K562 (cell line): ENCODE measurements at regions not wholly inside any gene's neighbourhood (a gene's known extent, or its start where the extent isn't known, plus 50 kb on each side); places are given as distances from the start of the nearest gene placed in this dataset.

ENCODE experiments used
- ATAC-seq: fragments of 200-7000 bp; cut with Tn5 transposase; 3 replicates; pipeline ENCODE4 v1.9.1; 2020; ENCODE audit warnings: moderate library complexity
- BruUV-seq: library from RNA; stranded (reverse); fragments of 400-500 nt; replicated peaks from 2 replicates; lab custom pipeline; 2021; lab: Mats Ljungman, UMichigan
- CTCF ChIA-PET: fragments of 300-600 bp; formaldehyde crosslinking; extraction: SDS; loops from one replicate; lab custom pipeline; 2021; ENCODE audit warnings: low intra/inter-chr PET ratio; lab: Yijun Ruan, JAX
- POLR2A ChIA-PET: fragments of 300-600, 350-650 bp; sonication (Branson Sonifier 250); formaldehyde crosslinking; extraction: SDS; loops from one replicate; lab custom pipeline; 2021; ENCODE audit warnings: antibody characterized with exemption, inconsistent platforms; lab: Yijun Ruan, JAX
- DNase-seq, 4 experiments: peaks; one replicate each; pipeline versions ENCODE4 v3.0.0 to v3.0.0-alpha.2; 2011 to 2018; ENCODE audit warnings: low spot score in 3 of 4, mixed read lengths in 3 of 4; ENCODE audit errors: extremely low read depth in 1 of 4
- FAIRE-seq: peaks from 2 replicates; lab custom pipeline; 2011; peaks lifted over from hg19 to GRCh38; lab: Jason Lieb, UNC
- H2AFZ ChIP-seq: 2 replicates; pipeline ENCODE4 v1.6.0; 2011; ENCODE audit warnings: low read depth, low read length, control low read depth, inconsistent platforms
- H3K27ac ChIP-seq: fragments of 200-600 bp; 3 replicates; pipeline ENCODE4 v1.8.0; 2011; ENCODE audit warnings: low read depth, mild to moderate bottlenecking, control low read depth, inconsistent platforms, low read length, moderate library complexity, mixed read lengths; ENCODE audit errors: extremely low read depth
- H3K27me3 ChIP-seq, 2 experiments: fragments of 300-600 bp in 1 of 2; 2 replicates in 1 of 2; 3 replicates in 1 of 2; pipeline versions ENCODE4 v1.6.0 to v1.8.0; 2011; ENCODE audit warnings: inconsistent platforms in 2 of 2, low read length in 2 of 2, mild to moderate bottlenecking in 1 of 2, mixed read lengths in 1 of 2, moderate library complexity in 1 of 2; ENCODE audit not compliant: control insufficient read depth in 2 of 2, insufficient read depth in 2 of 2
- H3K36me3 ChIP-seq: fragments of 300-600 bp; 3 replicates; pipeline ENCODE4 v1.8.0; 2011; ENCODE audit warnings: mild to moderate bottlenecking, low read length, inconsistent platforms; ENCODE audit not compliant: control insufficient read depth, insufficient read depth
- H3K4me1 ChIP-seq, 2 experiments: fragments of 200-600 bp in 1 of 2; replicated peaks in 1 of 2; 2 replicates in 1 of 2; 3 replicates in 1 of 2; pipeline versions ENCODE4 v1.5.1 to v1.8.0; 2011; ENCODE audit warnings: inconsistent platforms in 2 of 2, low read length in 2 of 2, mild to moderate bottlenecking in 1 of 2, mixed read lengths in 1 of 2, moderate library complexity in 1 of 2; ENCODE audit not compliant: control insufficient read depth in 2 of 2, insufficient read depth in 2 of 2
- H3K4me2 ChIP-seq: 2 replicates; pipeline ENCODE4 v1.6.1; 2011; ENCODE audit warnings: low read length, control low read depth, inconsistent platforms, mixed read lengths; ENCODE audit not compliant: insufficient read depth
- H3K4me3 ChIP-seq: fragments of 200-600 bp; sonication (generic), shearing (Covaris generic); 2 replicates; pipeline ENCODE4 v1.5.1; 2016; ENCODE audit warnings: control low read depth, inconsistent platforms
- H3K79me2 ChIP-seq: fragments of 200-600 bp; 3 replicates; pipeline ENCODE4 v1.8.0; 2011; ENCODE audit warnings: low read length, inconsistent platforms; ENCODE audit not compliant: control insufficient read depth, insufficient read depth
- H3K9ac ChIP-seq, 2 experiments: 2 replicates each; pipeline versions ENCODE4 v1.6.0 to v1.6.1; 2011; ENCODE audit warnings: low read depth in 2 of 2, low read length in 2 of 2, control low read depth in 1 of 2, inconsistent platforms in 1 of 2, mild to moderate bottlenecking in 1 of 2, mixed read lengths in 1 of 2; ENCODE audit not compliant: insufficient read depth in 1 of 2
- H3K9me1 ChIP-seq: one replicate; pipeline ENCODE4 v1.6.0; 2011; ENCODE audit warnings: inconsistent platforms, mild to moderate bottlenecking, low read length, moderate library complexity; ENCODE audit not compliant: control insufficient read depth, insufficient read depth
- H3K9me3 ChIP-seq: replicated peaks from 2 replicates; pipeline ENCODE4 v1.5.1; 2011; ENCODE audit warnings: low read depth, low read length, inconsistent platforms; ENCODE audit not compliant: control insufficient read depth, insufficient read depth
- H4K20me1 ChIP-seq: replicated peaks from 2 replicates; pipeline ENCODE4 v1.6.1; 2011; ENCODE audit warnings: low read length, inconsistent platforms, mixed read lengths; ENCODE audit not compliant: control insufficient read depth, insufficient read depth
- BRCA1 ChIP-seq, 2 experiments: fragments of 450-650 bp in 1 of 2; sonication (generic) in 1 of 2; formaldehyde crosslinking in 1 of 2; IDR thresholded peaks; 2 replicates each; pipeline versions ENCODE4 v1.5.0 to v1.6.1; 2017 to 2020; ENCODE audit warnings: mild to moderate bottlenecking in 1 of 2, missing genetic modification reagents in 1 of 2
- DACH1 ChIP-seq: fragments of 450-650 bp; IDR thresholded peaks from 2 replicates; pipeline ENCODE4 v1.6.1; 2018; ENCODE audit not compliant: partially characterized antibody
- DDX20 ChIP-seq: fragments of 450-650 bp; IDR thresholded peaks from 2 replicates; pipeline ENCODE4 v1.6.1; 2016; ENCODE audit warnings: missing genetic modification characterization, low read depth, mild to moderate bottlenecking, missing compliant biosample characterization, moderate library complexity
- EZH2 ChIP-seq: IDR thresholded peaks from 2 replicates; pipeline ENCODE4 v1.6.1; 2012; ENCODE audit warnings: low read depth, mild to moderate bottlenecking, inconsistent platforms, low read length, borderline replicate concordance
- MEF2D ChIP-seq: conservative IDR thresholded peaks from 2 replicates; pipeline ENCODE4 v1.6.1; 2016; ENCODE audit warnings: low read depth, missing genetic modification characterization, missing compliant biosample characterization
- NFXL1 ChIP-seq: fragments of 450-650 bp; formaldehyde crosslinking; IDR thresholded peaks from 2 replicates; pipeline ENCODE4 v1.4.0; 2021; ENCODE audit warnings: mild to moderate bottlenecking
- TGIF2 ChIP-seq: sonication (generic); formaldehyde crosslinking; IDR thresholded peaks from 2 replicates; pipeline ENCODE4 v1.8.1; 2022; ENCODE audit warnings: mild to moderate bottlenecking, missing genetic modification reagents, moderate library complexity
- ZNF280B ChIP-seq: fragments of 250-450 bp; sonication (Bioruptor Pico); IDR thresholded peaks from 2 replicates; pipeline ENCODE4 v1.5.1; 2021; ENCODE audit warnings: mild to moderate bottlenecking
- ZNF586 ChIP-seq: fragments of 450-650 bp; formaldehyde crosslinking; conservative IDR thresholded peaks from 2 replicates; pipeline ENCODE4 v1.4.0; 2020; ENCODE audit warnings: mild to moderate bottlenecking, moderate library complexity
- ZNF644 ChIP-seq: fragments of 200-800 bp; sonication (Bioruptor generic); IDR thresholded peaks from 2 replicates; pipeline ENCODE4 v1.6.1; 2016; ENCODE audit warnings: low read depth, missing genetic modification characterization, missing compliant biosample characterization
- WGBS: fragments of 100-300 bp; shearing (Covaris generic); methylation state at CpG from one replicate; pipeline ENCODE4 v1.1.6; 2016; ENCODE audit warnings: low coverage, mixed read lengths; ENCODE audit not compliant: insufficient coverage; ENCODE audit errors: missing lambda C conversion rate; 5-methylcytosine and 5-hydroxymethylcytosine counted together
- in situ Hi-C: fragments of 300-500 bp; cut with MboI; formaldehyde crosslinking; loops from 4 replicates; pipeline ENCODE4 v1.15.0; 2018; ENCODE audit warnings: inconsistent platforms, mixed read lengths
- intact Hi-C: fragments of 100-400 bp; cut with micrococcal nuclease; formaldehyde crosslinking; loops from 2 replicates; pipeline ENCODE4 v1.14.2; 2022
- TF ChIP-seq, protein P1 (sequence below): fragments of 450-650 bp; IDR thresholded peaks from 2 replicates; pipeline ENCODE4 v1.6.1; 2017; ENCODE audit warnings: antibody characterized with exemption, mild to moderate bottlenecking
- TF ChIP-seq, protein P2 (sequence below): fragments of 200-800 bp; sonication (Bioruptor generic); IDR thresholded peaks from 2 replicates; pipeline ENCODE4 v1.6.1; 2016; ENCODE audit warnings: missing genetic modification characterization, missing compliant biosample characterization

GRCh38 chr4:125735102-125735501 lies 420.3 kb downstream of the FAT4 start:
- Histone ChIP-seq H3K9ac (no peak overlapping the region), H3K4me3 (no peak overlapping the region), H2AFZ (no peak overlapping the region), H3K27ac (no peak overlapping the region), H3K79me2 (no peaks in the 10 kb centered on the region), H3K4me2 (no peak overlapping the region), H3K9me3 (no peaks in the 10 kb centered on the region), H3K9me1 (no peaks in the 10 kb centered on the region), H3K27me3 (no peaks in the 10 kb centered on the region), H4K20me1 (no peaks in the 10 kb centered on the region), H3K36me3 (no peaks in the 10 kb centered on the region), H3K4me1 (no peaks in the 10 kb centered on the region)
- POLR2A ChIA-PET, result no interaction called here
- ATAC-seq, result no peak
- BruUV-seq, result no TSS peak
- in situ Hi-C loops, result loop anchor here (25.0 kb wide), 1 partner anchor 423 kb away; the partner anchor contains the start of gene FAT4
- intact Hi-C loops, result no loop called here
- CTCF ChIA-PET, result no interaction called here
- 2% methylated on average over 4 of the region's 4 CpGs for WGBS
- no peak for DNase-seq
- FAIRE-seq, result no peak
- TF ChIP-seq MEF2D (tag) (no peak), TGIF2 (CRISPR knock-in tag) (no peak), DACH1 (no peak), ZNF644 (tag) (no peak), BRCA1 (IDR thresholded peaks at IDR 0.05) (no peak), BRCA1 (CRISPR knock-in tag; IDR thresholded peaks at IDR 0.05) (no peak), ZNF280B (CRISPR knock-in tag) (no peak), NFXL1 (CRISPR knock-in tag) (no peak), DDX20 (tag) (no peak), EZH2 (no peak), ZNF586 (CRISPR knock-in tag) (no peak)
- TF ChIP-seq, protein P1, sequence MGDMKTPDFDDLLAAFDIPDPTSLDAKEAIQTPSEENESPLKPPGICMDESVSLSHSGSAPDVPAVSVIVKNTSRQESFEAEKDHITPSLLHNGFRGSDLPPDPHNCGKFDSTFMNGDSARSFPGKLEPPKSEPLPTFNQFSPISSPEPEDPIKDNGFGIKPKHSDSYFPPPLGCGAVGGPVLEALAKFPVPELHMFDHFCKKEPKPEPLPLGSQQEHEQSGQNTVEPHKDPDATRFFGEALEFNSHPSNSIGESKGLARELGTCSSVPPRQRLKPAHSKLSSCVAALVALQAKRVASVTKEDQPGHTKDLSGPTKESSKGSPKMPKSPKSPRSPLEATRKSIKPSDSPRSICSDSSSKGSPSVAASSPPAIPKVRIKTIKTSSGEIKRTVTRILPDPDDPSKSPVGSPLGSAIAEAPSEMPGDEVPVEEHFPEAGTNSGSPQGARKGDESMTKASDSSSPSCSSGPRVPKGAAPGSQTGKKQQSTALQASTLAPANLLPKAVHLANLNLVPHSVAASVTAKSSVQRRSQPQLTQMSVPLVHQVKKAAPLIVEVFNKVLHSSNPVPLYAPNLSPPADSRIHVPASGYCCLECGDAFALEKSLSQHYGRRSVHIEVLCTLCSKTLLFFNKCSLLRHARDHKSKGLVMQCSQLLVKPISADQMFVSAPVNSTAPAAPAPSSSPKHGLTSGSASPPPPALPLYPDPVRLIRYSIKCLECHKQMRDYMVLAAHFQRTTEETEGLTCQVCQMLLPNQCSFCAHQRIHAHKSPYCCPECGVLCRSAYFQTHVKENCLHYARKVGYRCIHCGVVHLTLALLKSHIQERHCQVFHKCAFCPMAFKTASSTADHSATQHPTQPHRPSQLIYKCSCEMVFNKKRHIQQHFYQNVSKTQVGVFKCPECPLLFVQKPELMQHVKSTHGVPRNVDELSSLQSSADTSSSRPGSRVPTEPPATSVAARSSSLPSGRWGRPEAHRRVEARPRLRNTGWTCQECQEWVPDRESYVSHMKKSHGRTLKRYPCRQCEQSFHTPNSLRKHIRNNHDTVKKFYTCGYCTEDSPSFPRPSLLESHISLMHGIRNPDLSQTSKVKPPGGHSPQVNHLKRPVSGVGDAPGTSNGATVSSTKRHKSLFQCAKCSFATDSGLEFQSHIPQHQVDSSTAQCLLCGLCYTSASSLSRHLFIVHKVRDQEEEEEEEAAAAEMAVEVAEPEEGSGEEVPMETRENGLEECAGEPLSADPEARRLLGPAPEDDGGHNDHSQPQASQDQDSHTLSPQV, result no peak
- TF ChIP-seq, protein P2, sequence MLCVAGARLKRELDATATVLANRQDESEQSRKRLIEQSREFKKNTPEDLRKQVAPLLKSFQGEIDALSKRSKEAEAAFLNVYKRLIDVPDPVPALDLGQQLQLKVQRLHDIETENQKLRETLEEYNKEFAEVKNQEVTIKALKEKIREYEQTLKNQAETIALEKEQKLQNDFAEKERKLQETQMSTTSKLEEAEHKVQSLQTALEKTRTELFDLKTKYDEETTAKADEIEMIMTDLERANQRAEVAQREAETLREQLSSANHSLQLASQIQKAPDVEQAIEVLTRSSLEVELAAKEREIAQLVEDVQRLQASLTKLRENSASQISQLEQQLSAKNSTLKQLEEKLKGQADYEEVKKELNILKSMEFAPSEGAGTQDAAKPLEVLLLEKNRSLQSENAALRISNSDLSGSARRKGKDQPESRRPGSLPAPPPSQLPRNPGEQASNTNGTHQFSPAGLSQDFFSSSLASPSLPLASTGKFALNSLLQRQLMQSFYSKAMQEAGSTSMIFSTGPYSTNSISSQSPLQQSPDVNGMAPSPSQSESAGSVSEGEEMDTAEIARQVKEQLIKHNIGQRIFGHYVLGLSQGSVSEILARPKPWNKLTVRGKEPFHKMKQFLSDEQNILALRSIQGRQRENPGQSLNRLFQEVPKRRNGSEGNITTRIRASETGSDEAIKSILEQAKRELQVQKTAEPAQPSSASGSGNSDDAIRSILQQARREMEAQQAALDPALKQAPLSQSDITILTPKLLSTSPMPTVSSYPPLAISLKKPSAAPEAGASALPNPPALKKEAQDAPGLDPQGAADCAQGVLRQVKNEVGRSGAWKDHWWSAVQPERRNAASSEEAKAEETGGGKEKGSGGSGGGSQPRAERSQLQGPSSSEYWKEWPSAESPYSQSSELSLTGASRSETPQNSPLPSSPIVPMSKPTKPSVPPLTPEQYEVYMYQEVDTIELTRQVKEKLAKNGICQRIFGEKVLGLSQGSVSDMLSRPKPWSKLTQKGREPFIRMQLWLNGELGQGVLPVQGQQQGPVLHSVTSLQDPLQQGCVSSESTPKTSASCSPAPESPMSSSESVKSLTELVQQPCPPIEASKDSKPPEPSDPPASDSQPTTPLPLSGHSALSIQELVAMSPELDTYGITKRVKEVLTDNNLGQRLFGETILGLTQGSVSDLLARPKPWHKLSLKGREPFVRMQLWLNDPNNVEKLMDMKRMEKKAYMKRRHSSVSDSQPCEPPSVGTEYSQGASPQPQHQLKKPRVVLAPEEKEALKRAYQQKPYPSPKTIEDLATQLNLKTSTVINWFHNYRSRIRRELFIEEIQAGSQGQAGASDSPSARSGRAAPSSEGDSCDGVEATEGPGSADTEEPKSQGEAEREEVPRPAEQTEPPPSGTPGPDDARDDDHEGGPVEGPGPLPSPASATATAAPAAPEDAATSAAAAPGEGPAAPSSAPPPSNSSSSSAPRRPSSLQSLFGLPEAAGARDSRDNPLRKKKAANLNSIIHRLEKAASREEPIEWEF (CRISPR knock-in tag), result no peak
